H9 (cell line): ENCODE measurements at regions not wholly inside any gene's neighbourhood (a gene's known extent, or its start where the extent isn't known, plus 50 kb on each side); places are given as distances from the start of the nearest gene placed in this dataset.

Experiments
- DNase-seq: peaks from one replicate; pipeline ENCODE4 v3.0.0-alpha.2; 2017
- H2AFZ ChIP-seq: one replicate; pipeline ENCODE4 v1.6.1; 2013; ENCODE audit warnings: mild to moderate bottlenecking, low read length, control low read depth, moderate library complexity
- H2AK5ac ChIP-seq: 2 replicates; pipeline ENCODE4 v1.6.1; 2013; ENCODE audit warnings: low read length, control low read depth, mixed read lengths; ENCODE audit not compliant: insufficient read length
- H2BK120ac ChIP-seq: one replicate; pipeline ENCODE4 v1.6.1; 2013; ENCODE audit warnings: low read depth, mild to moderate bottlenecking, low read length, control low read depth, inconsistent platforms; ENCODE audit not compliant: poor library complexity, severe bottlenecking
- H2BK12ac ChIP-seq: 2 replicates; pipeline ENCODE4 v1.6.1; 2013; ENCODE audit warnings: low read length, control low read depth, mixed read lengths, low read depth; ENCODE audit not compliant: insufficient read length
- H2BK15ac ChIP-seq: 2 replicates; pipeline ENCODE4 v1.6.1; 2013; ENCODE audit warnings: low read depth, low read length, control low read depth
- H2BK20ac ChIP-seq: one replicate; pipeline ENCODE4 v1.6.1; 2013; ENCODE audit warnings: low read depth, mild to moderate bottlenecking, low read length, control low read depth, inconsistent platforms; ENCODE audit not compliant: poor library complexity, severe bottlenecking
- H2BK5ac ChIP-seq: 2 replicates; pipeline ENCODE4 v1.6.1; 2013; ENCODE audit warnings: low read length, control low read depth, mixed read lengths; ENCODE audit not compliant: insufficient read length
- H3K14ac ChIP-seq: 2 replicates; pipeline ENCODE4 v1.6.1; 2013; ENCODE audit warnings: low read length, control low read depth; ENCODE audit not compliant: insufficient read depth
- H3K18ac ChIP-seq: 2 replicates; pipeline ENCODE4 v1.6.1; 2013; ENCODE audit warnings: low read depth, mild to moderate bottlenecking, mixed read lengths, low read length, control low read depth; ENCODE audit not compliant: insufficient read length
- H3K23ac ChIP-seq: 2 replicates; pipeline ENCODE4 v1.6.1; 2013; ENCODE audit warnings: low read length, control low read depth, mixed read lengths, low read depth; ENCODE audit not compliant: insufficient read length
- H3K23me2 ChIP-seq: 2 replicates; pipeline ENCODE4 v1.6.1; 2013; ENCODE audit warnings: low read depth, mild to moderate bottlenecking, mixed read lengths, low read length, control low read depth; ENCODE audit not compliant: insufficient read length, poor library complexity, severe bottlenecking
- H3K27ac ChIP-seq: 2 replicates; pipeline ENCODE4 v1.5.1; 2013; ENCODE audit warnings: low read length, control low read depth, mixed read lengths, low read depth; ENCODE audit not compliant: insufficient read length
- H3K27me3 ChIP-seq: 2 replicates; pipeline ENCODE4 v1.6.1; 2013; ENCODE audit warnings: low read length, control low read depth, inconsistent platforms; ENCODE audit not compliant: insufficient read depth
- H3K4ac ChIP-seq: 2 replicates; pipeline ENCODE4 v1.6.1; 2013; ENCODE audit warnings: low read depth, mild to moderate bottlenecking, control low read depth, inconsistent platforms, low read length, moderate library complexity
- H3K4me1 ChIP-seq: 2 replicates; pipeline ENCODE4 v1.6.1; 2013; ENCODE audit warnings: low read length, control low read depth, inconsistent platforms; ENCODE audit not compliant: insufficient read depth
- H3K4me2 ChIP-seq: 2 replicates; pipeline ENCODE4 v1.6.1; 2013; ENCODE audit warnings: low read length, control low read depth, mixed read lengths; ENCODE audit not compliant: insufficient read length, insufficient read depth
- H3K56ac ChIP-seq: 2 replicates; pipeline ENCODE4 v1.6.1; 2013; ENCODE audit warnings: low read depth, mild to moderate bottlenecking, mixed read lengths, low read length, control low read depth; ENCODE audit not compliant: insufficient read length
- H3K79me1 ChIP-seq: 2 replicates; pipeline ENCODE4 v1.6.1; 2013; ENCODE audit warnings: low read depth, mild to moderate bottlenecking, moderate library complexity, low read length, control low read depth, inconsistent platforms; ENCODE audit not compliant: insufficient read depth, poor library complexity, severe bottlenecking
- H3K79me2 ChIP-seq: 2 replicates; pipeline ENCODE4 v1.6.1; 2013; ENCODE audit warnings: low read length, control low read depth, inconsistent platforms; ENCODE audit not compliant: insufficient read depth
- H3K9ac ChIP-seq: 2 replicates; pipeline ENCODE4 v1.6.1; 2013; ENCODE audit warnings: low read length, control low read depth, mixed read lengths; ENCODE audit not compliant: insufficient read length; ENCODE audit errors: extremely low read depth
- H3K9me3 ChIP-seq: one replicate; pipeline ENCODE4 v1.6.1; 2013; ENCODE audit warnings: low read depth, low read length, inconsistent platforms; ENCODE audit not compliant: control insufficient read depth
- H3T11ph ChIP-seq: one replicate; pipeline ENCODE4 v1.6.1; 2013; ENCODE audit warnings: mild to moderate bottlenecking, low read length, control low read depth, inconsistent platforms
- H4K20me1 ChIP-seq: one replicate; pipeline ENCODE4 v1.6.1; 2013; ENCODE audit not compliant: control insufficient read depth, insufficient read length, insufficient read depth
- H4K5ac ChIP-seq: 2 replicates; pipeline ENCODE4 v1.6.1; 2013; ENCODE audit warnings: low read depth, mild to moderate bottlenecking, mixed read lengths, low read length, control low read depth; ENCODE audit not compliant: insufficient read length
- H4K8ac ChIP-seq: replicated peaks from 2 replicates; pipeline ENCODE4 v1.6.1; 2013; ENCODE audit warnings: low read length, control low read depth, mixed read lengths, low read depth; ENCODE audit not compliant: insufficient read length
- H4K91ac ChIP-seq: 2 replicates; pipeline ENCODE4 v1.6.1; 2013; ENCODE audit warnings: low read depth, mild to moderate bottlenecking, moderate library complexity, mixed read lengths, low read length, control low read depth; ENCODE audit not compliant: insufficient read length
- H3K27ac Mint-ChIP-seq, 3 experiments: 2 replicates in 2 of 3; 3 replicates in 1 of 3; pipeline ENCODE4 v1.8.0; 2020 to 2021; ENCODE audit warnings: mixed read lengths in 3 of 3, mild to moderate bottlenecking in 1 of 3, moderate library complexity in 1 of 3
- H3K27me3 Mint-ChIP-seq: 2 replicates; pipeline ENCODE4 v1.8.0; 2021; ENCODE audit warnings: low read depth, mild to moderate bottlenecking, moderate library complexity, mixed read lengths
- H3K36me3 Mint-ChIP-seq, 3 experiments: 2 replicates in 2 of 3; 3 replicates in 1 of 3; pipeline ENCODE4 v1.8.0; 2020 to 2021; ENCODE audit warnings: low read depth in 3 of 3, mixed read lengths in 3 of 3; ENCODE audit not compliant: insufficient read depth in 1 of 3
- H3K4me1 Mint-ChIP-seq, 2 experiments: 2 replicates each; pipeline ENCODE4 v1.8.0; 2020; ENCODE audit warnings: mixed read lengths in 2 of 2
- H3K4me3 Mint-ChIP-seq, 2 experiments: 2 replicates in 1 of 2; 3 replicates in 1 of 2; pipeline ENCODE4 v1.8.0; 2020 to 2021; ENCODE audit warnings: mild to moderate bottlenecking in 2 of 2, mixed read lengths in 2 of 2, moderate library complexity in 1 of 2
- H3K9me3 Mint-ChIP-seq, 2 experiments: 2 replicates in 1 of 2; 3 replicates in 1 of 2; pipeline ENCODE4 v1.8.0; 2020; ENCODE audit warnings: mild to moderate bottlenecking in 2 of 2, mixed read lengths in 2 of 2, moderate library complexity in 1 of 2
- CTCF ChIP-seq: fragments of 200-600 bp; sonication (generic); conservative IDR thresholded peaks from 3 replicates; pipeline ENCODE4 v1.8.0; 2021; ENCODE audit warnings: antibody characterized with exemption, mild to moderate bottlenecking
- WGBS: extraction: QIAGEN DNeasy Blood & Tissue Kit; methylation state at CpG from one replicate; pipeline ENCODE4 v1.1.7; 2013; ENCODE audit warnings: missing lambda C conversion rate, low lambda C conversion rate, mixed read lengths; ENCODE audit not compliant: insufficient read length; ENCODE audit errors: extremely low coverage; 5-methylcytosine and 5-hydroxymethylcytosine counted together

GRCh38 chr9:103904242-103904641, 189.9 kb upstream of the SMC2 start:
- no peak overlapping the region for H2BK12ac ChIP-seq

More at GRCh38 chr9:103904242-103904641, 189.9 kb upstream of the SMC2 start:
- DNase-seq, result no peak
- H3K27ac Mint-ChIP-seq, result peak overlapping the region in 1 of 3 experiments; percentile 20; a peak in 1 of 7 replicates
- no peaks in the 10 kb centered on the region for H4K20me1 ChIP-seq
- H3K9me3 Mint-ChIP-seq, result no peaks in the 10 kb centered on the region; a peak in 1 of 5 replicates
- peaks cover 0 to 2% of the 10 kb centered on the region in 2 experiments; a peak in 2 of 4 replicates for H3K4me1 Mint-ChIP-seq
- no peaks in the 10 kb centered on the region for H3K9me3 ChIP-seq
- no peaks in the 10 kb centered on the region for H3K79me1 ChIP-seq
- no peak overlapping the region for H3K4me2 ChIP-seq
- no peak overlapping the region for H4K91ac ChIP-seq
- H2BK5ac ChIP-seq, result no peak overlapping the region
- H2AFZ ChIP-seq, result no peak overlapping the region
- no peak overlapping the region for H2AK5ac ChIP-seq
- no peak for TF ChIP-seq CTCF
- H3T11ph ChIP-seq, result no peak overlapping the region
- no peaks in the 10 kb centered on the region for H3K27me3 ChIP-seq
- H3K27me3 Mint-ChIP-seq, result no peaks in the 10 kb centered on the region
- H3K18ac ChIP-seq, result no peak overlapping the region
- H3K9ac ChIP-seq, result no peak overlapping the region
- H2BK120ac ChIP-seq, result no peak overlapping the region
- no CpG with 5 or more reads among the region's 1 CpG for WGBS
- H3K4me3 Mint-ChIP-seq, result no peak overlapping the region
- no peak overlapping the region for H3K4ac ChIP-seq
- no peaks in the 10 kb centered on the region for H3K23me2 ChIP-seq
- no peak overlapping the region for H2BK20ac ChIP-seq
- H3K79me2 ChIP-seq, result no peaks in the 10 kb centered on the region
- no peak overlapping the region for H4K8ac ChIP-seq
- H3K23ac ChIP-seq, result no peak overlapping the region
- H3K36me3 Mint-ChIP-seq, result no peaks in the 10 kb centered on the region
- no peak overlapping the region for H3K56ac ChIP-seq
- no peak overlapping the region for H4K5ac ChIP-seq
- no peak overlapping the region for H3K27ac ChIP-seq
- H3K4me1 ChIP-seq, result no peaks in the 10 kb centered on the region
- no peak overlapping the region for H2BK15ac ChIP-seq
- H3K14ac ChIP-seq, result no peak overlapping the region
